ENCODE measurements at regions not wholly inside any gene's neighbourhood (a gene's known extent, or its start where the extent isn't known, plus 50 kb on each side); places are given as distances from the start of the nearest gene placed in this dataset.

GRCh38 chr4:10343656-10344055, 113.6 kb downstream of the ZNF518B start:
- ATAC-seq (no peak), DNase-seq (ENCODE audit: low spot score) (no peak)
- intact Hi-C loops (cut with DNase I) = no loop called here

- no peak for ATAC-seq
- intact Hi-C loops (cut with DNase I) = no loop called here
- DNase-seq (ENCODE audit: low spot score) = no peak
These were observed 114.4 kb downstream of the ZNF518B start for GRCh38 chr4:10342866-10343265.

DNA sequence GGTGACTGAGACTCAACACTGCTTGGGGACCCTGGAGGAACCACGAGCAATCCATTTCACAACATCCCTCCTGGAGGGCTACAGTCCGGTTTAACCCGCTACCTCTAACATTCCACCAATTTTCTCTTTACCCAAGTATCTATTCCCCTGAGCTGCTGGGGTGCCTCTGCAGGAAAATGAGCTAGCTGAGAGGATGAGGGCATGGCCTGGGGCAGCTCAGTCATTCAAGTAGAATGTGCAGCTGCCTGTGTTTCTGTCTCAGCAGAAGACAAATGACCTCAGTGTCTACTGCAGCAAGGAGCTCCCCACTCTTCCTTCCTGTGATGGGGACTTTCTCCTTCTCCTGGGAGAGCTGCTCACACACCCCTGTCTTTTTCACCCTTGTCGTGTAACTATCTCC, 120.8 kb downstream of the ZNF518B start:
- no peak for DNase-seq (ENCODE audit: low spot score)
- ATAC-seq = no peak
- intact Hi-C loops (cut with DNase I) = no loop called here

GRCh38 chr4:10335050-10335449, 122.2 kb downstream of the ZNF518B start:
- ATAC-seq = no peak
- DNase-seq (ENCODE audit: low spot score) = no peak
- intact Hi-C loops (cut with DNase I) = no loop called here

- intact Hi-C loops (cut with DNase I) = no loop called here
- ATAC-seq = no peak
- DNase-seq (ENCODE audit: low spot score) = no peak
These were observed 122.7 kb downstream of the ZNF518B start for GRCh38 chr4:10334506-10335028.

DNA sequence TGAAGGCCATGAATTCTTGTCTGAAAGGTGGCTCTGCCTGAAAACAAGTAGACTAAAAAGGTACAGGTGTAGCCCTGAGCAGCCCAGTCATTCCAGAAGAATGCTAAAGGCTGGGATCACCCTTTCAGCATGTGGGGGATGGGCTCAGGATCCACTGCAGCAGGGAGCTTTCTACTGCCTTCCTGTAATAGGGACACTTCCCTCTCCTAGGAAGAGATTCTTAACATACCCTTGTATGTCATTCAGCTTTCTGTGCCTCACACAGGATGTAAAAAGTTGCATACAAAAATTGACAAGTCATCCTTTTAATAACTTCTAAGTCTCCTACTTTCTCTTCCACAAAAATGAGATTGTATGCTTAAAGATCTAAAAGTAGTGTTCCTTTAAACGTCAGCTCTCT, 123.3 kb downstream of the ZNF518B start:
- intact Hi-C loops (cut with DNase I) = no loop called here
- DNase-seq (ENCODE audit: low spot score) (no peak), ATAC-seq (no peak)

DNA sequence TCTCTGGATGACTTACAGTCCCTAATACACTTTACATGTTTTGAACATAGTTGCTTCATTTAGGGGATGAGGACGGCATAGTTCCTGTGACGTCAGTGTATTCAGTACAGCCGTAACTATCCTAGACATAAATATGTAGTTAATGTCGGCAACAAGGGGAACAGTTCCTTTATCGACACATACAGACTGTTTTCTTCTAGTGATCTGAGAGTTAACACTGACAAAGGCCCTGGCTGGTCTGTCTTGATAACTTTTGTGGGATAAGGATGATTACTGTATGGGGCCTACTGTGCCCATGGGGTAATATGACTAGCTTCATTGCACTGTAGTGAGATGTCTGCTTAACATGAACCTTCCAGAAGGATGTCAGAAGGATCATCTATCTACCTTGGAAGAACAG, 131.2 kb downstream of the ZNF518B start:
- intact Hi-C loops (cut with DNase I) = no loop called here
- DNase-seq (ENCODE audit: low spot score) (no peak), ATAC-seq (no peak)

DNA sequence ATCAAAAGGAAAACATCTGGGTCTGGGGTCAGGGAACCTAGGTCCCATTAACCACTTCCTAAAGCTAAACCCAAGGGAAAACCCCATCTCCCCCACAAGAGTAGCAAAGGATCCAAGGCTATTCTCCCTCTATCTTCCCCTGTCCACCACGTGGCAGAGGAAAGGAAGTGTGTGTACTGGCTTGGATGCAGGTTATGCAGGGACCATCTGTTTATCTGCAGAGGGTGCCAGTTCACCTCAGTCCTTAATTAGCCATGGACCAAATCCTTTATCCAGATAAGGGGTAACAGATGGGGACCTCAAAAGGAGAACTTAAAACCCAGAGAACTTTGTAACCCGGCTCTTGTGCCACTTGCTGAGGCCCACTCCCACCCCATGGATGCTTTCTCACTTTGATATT, 135.3 kb downstream of the ZNF518B start:
- intact Hi-C loops (cut with DNase I) = no loop called here
- ATAC-seq (no peak), DNase-seq (ENCODE audit: low spot score) (no peak)

GRCh38 chr4:10320130-10320529, 137.1 kb downstream of the ZNF518B start:
- no peak for ATAC-seq
- no peak for DNase-seq (ENCODE audit: low spot score)
- intact Hi-C loops (cut with DNase I) = no loop called here

DNA sequence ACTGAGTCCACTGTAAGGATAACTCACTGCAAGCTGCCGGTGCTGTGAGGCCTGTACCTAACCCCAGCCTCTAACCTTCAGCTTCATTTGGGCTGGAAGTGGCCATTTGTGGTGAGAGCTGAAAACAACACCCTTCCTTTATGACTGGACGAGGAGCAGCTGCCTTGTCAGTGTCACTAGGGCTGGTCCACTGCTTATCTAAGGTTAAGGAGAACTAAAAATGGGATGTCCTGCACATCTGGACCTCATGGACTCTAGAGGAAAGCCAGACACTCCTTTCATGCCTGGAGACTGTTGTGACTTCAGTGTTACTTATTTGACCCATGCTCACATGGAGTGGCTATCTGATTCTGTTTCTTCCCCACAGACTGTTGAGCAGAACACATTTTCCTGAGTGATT, 139.9 kb downstream of the ZNF518B start:
- ATAC-seq (no peak), DNase-seq (ENCODE audit: low spot score) (no peak)
- intact Hi-C loops (cut with DNase I) = no loop called here

GRCh38 chr4:10316851-10317250, 140.4 kb downstream of the ZNF518B start:
- intact Hi-C loops (cut with DNase I) = no loop called here
- DNase-seq (ENCODE audit: low spot score) = no peak
- no peak for ATAC-seq

- intact Hi-C loops (cut with DNase I) = no loop called here
- DNase-seq (ENCODE audit: low spot score) = no peak
- no peak for ATAC-seq
These were observed 141.6 kb downstream of the ZNF518B start for GRCh38 chr4:10315638-10316037.

DNA sequence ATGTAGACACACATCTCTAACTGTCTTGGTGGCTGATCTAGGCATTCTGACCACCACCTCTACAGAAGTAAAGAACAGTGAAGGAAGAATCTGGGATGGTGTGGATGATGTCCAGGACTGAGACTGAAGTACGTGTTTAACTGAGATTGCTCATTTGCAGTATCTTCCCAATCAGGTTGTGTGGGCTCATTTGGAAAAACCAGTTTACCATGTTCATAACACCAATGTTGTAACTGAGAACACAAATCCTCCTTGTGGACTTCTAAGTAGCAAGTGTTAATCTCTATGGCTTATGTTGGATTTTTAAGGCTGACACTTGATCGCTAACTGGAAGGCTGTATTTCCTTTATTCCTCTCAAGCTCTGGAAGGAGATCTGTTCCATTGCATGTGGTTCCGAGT, 144.7 kb downstream of the ZNF518B start:
- ATAC-seq (no peak), DNase-seq (ENCODE audit: low spot score) (no peak)
- intact Hi-C loops (cut with DNase I) = no loop called here

GRCh38 chr4:10311939-10312338, 145.3 kb downstream of the ZNF518B start:
- intact Hi-C loops (cut with DNase I) = no loop called here
- no peak for DNase-seq (ENCODE audit: low spot score)
- ATAC-seq = no peak

DNA sequence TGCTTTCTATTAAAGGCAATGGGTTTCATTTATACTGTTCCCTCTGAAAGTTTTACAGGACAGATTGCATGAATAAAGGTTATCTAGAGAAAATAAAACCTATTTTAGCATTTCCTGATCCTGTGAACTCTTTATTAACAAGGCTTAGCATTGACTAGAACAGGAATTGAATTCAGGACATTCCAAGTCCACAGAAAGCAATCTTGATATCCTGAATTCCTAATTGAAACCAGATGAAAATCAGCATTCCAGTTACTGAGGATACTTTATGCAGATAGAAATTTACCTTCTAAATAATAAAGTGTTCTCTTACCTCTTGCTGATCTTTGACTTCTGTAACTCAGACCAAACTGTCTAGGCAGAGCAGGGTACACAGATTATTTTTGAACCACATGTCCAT, 151.4 kb downstream of the ZNF518B start:
- no peak for DNase-seq (ENCODE audit: low spot score)
- intact Hi-C loops (cut with DNase I) = no loop called here
- ATAC-seq = no peak

- no peak for ATAC-seq
- intact Hi-C loops (cut with DNase I) = no loop called here
These were observed 153.9 kb downstream of the ZNF518B start for GRCh38 chr4:10303291-10303690.

GRCh38 chr4:10302096-10302495, 155.1 kb downstream of the ZNF518B start:
- no peak for ATAC-seq
- DNase-seq (ENCODE audit: low spot score) = no peak
- intact Hi-C loops (cut with DNase I) = no loop called here

More at GRCh38 chr4:10303291-10303690, 153.9 kb downstream of the ZNF518B start:
- no peak for DNase-seq (ENCODE audit: low spot score)

GRCh38 chr4:10299601-10300000, 157.6 kb downstream of the ZNF518B start:
- DNase-seq (ENCODE audit: low spot score) (no peak), ATAC-seq (no peak)
- intact Hi-C loops (cut with DNase I) = no loop called here

GRCh38 chr4:10298681-10299080, 158.5 kb downstream of the ZNF518B start:
- ATAC-seq (no peak), DNase-seq (ENCODE audit: low spot score) (no peak)
- intact Hi-C loops (cut with DNase I) = no loop called here

DNA sequence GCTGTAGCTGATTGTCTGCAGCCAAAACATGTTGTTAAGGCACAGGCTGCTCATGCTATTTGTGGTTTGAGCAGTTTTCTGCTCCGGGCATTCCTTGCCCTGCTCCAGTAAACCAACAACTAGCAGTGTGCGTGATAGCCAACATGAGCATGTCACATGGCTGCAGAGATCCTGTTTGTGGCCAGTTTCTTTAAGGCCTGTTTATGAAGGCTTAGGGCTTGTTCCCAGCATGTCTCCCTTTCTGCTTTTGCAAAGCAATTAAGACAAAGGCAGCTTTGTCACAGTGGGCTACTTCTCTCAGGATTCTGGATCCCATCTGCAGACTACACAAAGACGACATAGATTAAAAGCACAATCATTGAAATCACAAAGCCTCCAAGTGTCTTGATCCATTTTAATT, 160.5 kb downstream of the ZNF518B start:
- DNase-seq (ENCODE audit: low spot score) (peak; percentile 57), ATAC-seq (peak; percentile 76)
- intact Hi-C loops (cut with DNase I) = no loop called here

DNA sequence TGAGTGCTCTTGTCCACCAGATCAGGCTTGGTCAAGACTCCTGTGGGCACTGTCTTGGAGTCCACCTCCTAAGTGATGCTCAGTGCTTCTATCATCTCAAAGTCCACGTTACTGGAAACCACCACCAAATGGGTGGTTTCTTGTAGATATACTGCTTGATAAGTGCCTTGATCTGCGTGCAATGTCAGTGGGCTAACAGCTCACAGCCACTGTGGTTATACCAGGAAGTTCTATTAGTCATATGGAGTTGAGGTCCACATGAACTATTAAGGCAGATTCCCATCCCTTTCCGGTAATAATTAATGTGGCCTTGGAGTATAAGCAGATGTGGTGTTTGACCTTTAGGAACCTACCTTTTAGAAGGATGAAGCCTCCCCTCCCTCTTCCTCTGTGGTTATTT, 161.9 kb downstream of the ZNF518B start:
- no peak for ATAC-seq
- intact Hi-C loops (cut with DNase I) = no loop called here

DNA sequence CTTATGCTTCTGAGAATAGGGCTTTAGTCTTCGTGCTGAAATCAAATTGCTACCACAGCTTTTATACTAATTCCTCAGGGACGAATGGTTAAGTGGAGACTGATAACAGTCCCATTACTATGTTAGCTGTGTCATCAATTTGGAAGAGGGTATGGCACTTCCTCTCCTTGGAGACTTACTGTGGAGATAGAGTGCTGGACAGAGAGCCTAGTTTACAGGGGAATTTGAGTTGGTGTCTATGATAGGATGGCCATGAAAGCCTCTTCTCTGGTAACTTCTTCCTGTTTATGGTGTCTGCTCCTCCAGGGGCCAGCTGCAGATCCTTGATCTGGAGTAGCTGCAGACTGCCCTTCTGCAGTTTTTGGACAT, 167.7 kb downstream of the ZNF518B start:
- ATAC-seq = no peak
- intact Hi-C loops (cut with DNase I) = no loop called here
- no peak for DNase-seq (ENCODE audit: low spot score)

More for the DNA sequence above, 161.9 kb downstream of the ZNF518B start:
- no peak for DNase-seq (ENCODE audit: low spot score)

Data from sciatic nerve (tissue), 2 donors.